ENCODE measurements at regions not wholly inside any gene's neighbourhood (a gene's known extent, or its start where the extent isn't known, plus 50 kb on each side); places are given as distances from the start of the nearest gene placed in this dataset.
A peak's percentile ranks its signal among the peaks of the same experiment; 100 is the strongest.

GRCh38 chr1:198024782-198025181 lies 107.6 kb downstream of the LHX9 start:
- no peaks in the 10 kb centered on the region for H3K27me3 ChIP-seq (ENCODE audit: control insufficient read depth, insufficient read depth, low read length)
- H4K20me1 ChIP-seq (ENCODE audit: control insufficient read depth, extremely low read depth, insufficient read depth, low read length), result no peaks in the 10 kb centered on the region
- DNase-seq (ENCODE audit: low read depth in 2 of 2), result peak in 1 of 2 donors; percentile 59
- H3K27ac ChIP-seq (ENCODE audit: insufficient read depth, low read length), result no peak overlapping the region
- no peaks in the 10 kb centered on the region for H3K36me3 ChIP-seq (ENCODE audit: control insufficient read depth, insufficient read depth, low read length)
- no peak overlapping the region for H3K4me3 ChIP-seq (replicated peaks in 1 of 4; ENCODE audit: control extremely low read depth in 1 of 4, insufficient read depth in 1 of 4, low read depth in 3 of 4, low read length in 4 of 4)
- no peaks in the 10 kb centered on the region for H3K79me2 ChIP-seq (ENCODE audit: control insufficient read depth, insufficient read depth, low read length)
- H2AFZ ChIP-seq (ENCODE audit: low read length), result no peak overlapping the region
- H3K4me1 ChIP-seq (ENCODE audit: control insufficient read depth, extremely low read depth, insufficient read depth, low read length), result no peaks in the 10 kb centered on the region
- TF ChIP-seq CTCF (conservative IDR thresholded peaks at IDR 0.05 in 1 of 2, IDR thresholded peaks at IDR 0.05 in 1 of 2; ENCODE audit: low read depth in 1 of 2, low read length in 2 of 2) (no peak), EZH2 (IDR thresholded peaks at IDR 0.05; ENCODE audit: low read length, missing control alignments) (no peak)
- H3K9me3 ChIP-seq (ENCODE audit: control insufficient read depth, insufficient read depth, low read depth, low read length), result no peaks in the 10 kb centered on the region
- no peak overlapping the region for H3K9ac ChIP-seq (ENCODE audit: insufficient read depth, low read length)
- H3K4me2 ChIP-seq (ENCODE audit: extremely low read depth, insufficient read depth, low read length), result no peak overlapping the region

- H4K20me1 ChIP-seq (ENCODE audit: control insufficient read depth, extremely low read depth, insufficient read depth, low read length), result no peaks in the 10 kb centered on the region
- no peak overlapping the region for H3K4me2 ChIP-seq (ENCODE audit: extremely low read depth, insufficient read depth, low read length)
- H3K27me3 ChIP-seq (ENCODE audit: control insufficient read depth, insufficient read depth, low read length), result no peaks in the 10 kb centered on the region
- no peak overlapping the region for H3K27ac ChIP-seq (ENCODE audit: insufficient read depth, low read length)
- no peak overlapping the region for H2AFZ ChIP-seq (ENCODE audit: low read length)
- H3K9me3 ChIP-seq (ENCODE audit: control insufficient read depth, insufficient read depth, low read depth, low read length), result no peaks in the 10 kb centered on the region
- no peak overlapping the region for H3K9ac ChIP-seq (ENCODE audit: insufficient read depth, low read length)
- H3K79me2 ChIP-seq (ENCODE audit: control insufficient read depth, insufficient read depth, low read length), result no peaks in the 10 kb centered on the region
- no peaks in the 10 kb centered on the region for H3K4me1 ChIP-seq (ENCODE audit: control insufficient read depth, extremely low read depth, insufficient read depth, low read length)
- no peaks in the 10 kb centered on the region for H3K36me3 ChIP-seq (ENCODE audit: control insufficient read depth, insufficient read depth, low read length)
- TF ChIP-seq EZH2 (IDR thresholded peaks at IDR 0.05; ENCODE audit: low read length, missing control alignments) (no peak), CTCF (conservative IDR thresholded peaks at IDR 0.05 in 1 of 2, IDR thresholded peaks at IDR 0.05 in 1 of 2; ENCODE audit: low read depth in 1 of 2, low read length in 2 of 2) (no peak)
- peak; percentile 32 to 50 for DNase-seq (ENCODE audit: low read depth in 2 of 2)
- H3K4me3 ChIP-seq (replicated peaks in 1 of 4; ENCODE audit: control extremely low read depth in 1 of 4, insufficient read depth in 1 of 4, low read depth in 3 of 4, low read length in 4 of 4), result no peak overlapping the region
Measured at GRCh38 chr1:198030682-198031081, 113.5 kb downstream of the LHX9 start.

- TF ChIP-seq CTCF (conservative IDR thresholded peaks at IDR 0.05 in 1 of 2, IDR thresholded peaks at IDR 0.05 in 1 of 2; ENCODE audit: low read depth in 1 of 2, low read length in 2 of 2), result no peak
- no peak for TF ChIP-seq EZH2 (IDR thresholded peaks at IDR 0.05; ENCODE audit: low read length, missing control alignments)
- H3K9ac ChIP-seq (ENCODE audit: insufficient read depth, low read length), result no peak overlapping the region
- H3K4me1 ChIP-seq (ENCODE audit: control insufficient read depth, extremely low read depth, insufficient read depth, low read length), result no peaks in the 10 kb centered on the region
- no peak overlapping the region for H3K27ac ChIP-seq (ENCODE audit: insufficient read depth, low read length)
- H3K79me2 ChIP-seq (ENCODE audit: control insufficient read depth, insufficient read depth, low read length), result no peaks in the 10 kb centered on the region
- H3K9me3 ChIP-seq (ENCODE audit: control insufficient read depth, insufficient read depth, low read depth, low read length), result no peaks in the 10 kb centered on the region
- no peak overlapping the region for H3K4me3 ChIP-seq (replicated peaks in 1 of 4; ENCODE audit: control extremely low read depth in 1 of 4, insufficient read depth in 1 of 4, low read depth in 3 of 4, low read length in 4 of 4)
- H3K27me3 ChIP-seq (ENCODE audit: control insufficient read depth, insufficient read depth, low read length), result no peaks in the 10 kb centered on the region
- no peak overlapping the region for H2AFZ ChIP-seq (ENCODE audit: low read length)
- H3K4me2 ChIP-seq (ENCODE audit: extremely low read depth, insufficient read depth, low read length), result no peak overlapping the region
- H3K36me3 ChIP-seq (ENCODE audit: control insufficient read depth, insufficient read depth, low read length), result no peaks in the 10 kb centered on the region
- no peaks in the 10 kb centered on the region for H4K20me1 ChIP-seq (ENCODE audit: control insufficient read depth, extremely low read depth, insufficient read depth, low read length)
- DNase-seq (ENCODE audit: low read depth in 2 of 2), result no peak
Measured at GRCh38 chr1:198031086-198031485, 113.9 kb downstream of the LHX9 start.

All from fibroblast of lung (primary cell).